ENCODE measurements at regions not wholly inside any gene's neighbourhood (a gene's known extent, or its start where the extent isn't known, plus 50 kb on each side); places are given as distances from the start of the nearest gene placed in this dataset.

DNA sequence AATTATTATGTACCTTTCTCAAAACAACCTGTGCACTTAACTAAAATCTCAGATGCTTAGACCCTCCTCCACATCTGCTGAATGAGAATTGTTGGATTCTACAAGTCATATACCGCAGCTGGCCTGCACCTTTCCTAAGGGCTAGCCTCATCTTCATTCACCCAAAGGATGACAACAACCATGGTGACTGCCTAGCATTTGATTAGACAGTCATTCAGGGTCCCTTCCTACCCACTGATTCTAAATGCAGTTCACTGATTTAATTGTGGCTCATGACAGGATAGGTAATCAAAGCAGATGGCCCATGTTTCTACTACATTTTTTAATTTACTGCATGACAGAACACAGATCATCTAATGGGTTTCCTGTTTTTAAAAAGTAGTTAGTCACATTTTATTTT is 551.9 kb upstream of the SLC10A2 start:
- TF ChIP-seq CEBPB (IDR thresholded peaks at IDR 0.05) (no peak), RAD21 (IDR thresholded peaks at IDR 0.05; ENCODE audit: low read depth) (no peak), EP300 (IDR thresholded peaks at IDR 0.05; ENCODE audit: borderline replicate concordance) (no peak), ZBTB7A (IDR thresholded peaks at IDR 0.05; ENCODE audit: low read depth) (no peak), EGR1 (IDR thresholded peaks at IDR 0.05) (no peak), FOXM1 (IDR thresholded peaks at IDR 0.05; ENCODE audit: borderline replicate concordance, low read depth) (no peak), CREB1 (IDR thresholded peaks at IDR 0.05; ENCODE audit: low read depth) (no peak), TCF12 (IDR thresholded peaks at IDR 0.05; ENCODE audit: low read depth) (no peak), TEAD4 (IDR thresholded peaks at IDR 0.05) (no peak)
- TF ChIP-seq, protein P1, sequence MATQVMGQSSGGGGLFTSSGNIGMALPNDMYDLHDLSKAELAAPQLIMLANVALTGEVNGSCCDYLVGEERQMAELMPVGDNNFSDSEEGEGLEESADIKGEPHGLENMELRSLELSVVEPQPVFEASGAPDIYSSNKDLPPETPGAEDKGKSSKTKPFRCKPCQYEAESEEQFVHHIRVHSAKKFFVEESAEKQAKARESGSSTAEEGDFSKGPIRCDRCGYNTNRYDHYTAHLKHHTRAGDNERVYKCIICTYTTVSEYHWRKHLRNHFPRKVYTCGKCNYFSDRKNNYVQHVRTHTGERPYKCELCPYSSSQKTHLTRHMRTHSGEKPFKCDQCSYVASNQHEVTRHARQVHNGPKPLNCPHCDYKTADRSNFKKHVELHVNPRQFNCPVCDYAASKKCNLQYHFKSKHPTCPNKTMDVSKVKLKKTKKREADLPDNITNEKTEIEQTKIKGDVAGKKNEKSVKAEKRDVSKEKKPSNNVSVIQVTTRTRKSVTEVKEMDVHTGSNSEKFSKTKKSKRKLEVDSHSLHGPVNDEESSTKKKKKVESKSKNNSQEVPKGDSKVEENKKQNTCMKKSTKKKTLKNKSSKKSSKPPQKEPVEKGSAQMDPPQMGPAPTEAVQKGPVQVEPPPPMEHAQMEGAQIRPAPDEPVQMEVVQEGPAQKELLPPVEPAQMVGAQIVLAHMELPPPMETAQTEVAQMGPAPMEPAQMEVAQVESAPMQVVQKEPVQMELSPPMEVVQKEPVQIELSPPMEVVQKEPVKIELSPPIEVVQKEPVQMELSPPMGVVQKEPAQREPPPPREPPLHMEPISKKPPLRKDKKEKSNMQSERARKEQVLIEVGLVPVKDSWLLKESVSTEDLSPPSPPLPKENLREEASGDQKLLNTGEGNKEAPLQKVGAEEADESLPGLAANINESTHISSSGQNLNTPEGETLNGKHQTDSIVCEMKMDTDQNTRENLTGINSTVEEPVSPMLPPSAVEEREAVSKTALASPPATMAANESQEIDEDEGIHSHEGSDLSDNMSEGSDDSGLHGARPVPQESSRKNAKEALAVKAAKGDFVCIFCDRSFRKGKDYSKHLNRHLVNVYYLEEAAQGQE (IDR thresholded peaks at IDR 0.05; ENCODE audit: low read depth): no peak
- TF ChIP-seq, protein P2, sequence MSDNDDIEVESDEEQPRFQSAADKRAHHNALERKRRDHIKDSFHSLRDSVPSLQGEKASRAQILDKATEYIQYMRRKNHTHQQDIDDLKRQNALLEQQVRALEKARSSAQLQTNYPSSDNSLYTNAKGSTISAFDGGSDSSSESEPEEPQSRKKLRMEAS (IDR thresholded peaks at IDR 0.05): no peak
